AG20443 (cell line): ENCODE measurements at regions not wholly inside any gene's neighbourhood (a gene's known extent, or its start where the extent isn't known, plus 50 kb on each side); places are given as distances from the start of the nearest gene placed in this dataset.

Experiments
- DNase-seq: peaks from one replicate; pipeline ENCODE4 v3.0.0; 2012; ENCODE audit warnings: low spot score, mixed read lengths

DNA sequence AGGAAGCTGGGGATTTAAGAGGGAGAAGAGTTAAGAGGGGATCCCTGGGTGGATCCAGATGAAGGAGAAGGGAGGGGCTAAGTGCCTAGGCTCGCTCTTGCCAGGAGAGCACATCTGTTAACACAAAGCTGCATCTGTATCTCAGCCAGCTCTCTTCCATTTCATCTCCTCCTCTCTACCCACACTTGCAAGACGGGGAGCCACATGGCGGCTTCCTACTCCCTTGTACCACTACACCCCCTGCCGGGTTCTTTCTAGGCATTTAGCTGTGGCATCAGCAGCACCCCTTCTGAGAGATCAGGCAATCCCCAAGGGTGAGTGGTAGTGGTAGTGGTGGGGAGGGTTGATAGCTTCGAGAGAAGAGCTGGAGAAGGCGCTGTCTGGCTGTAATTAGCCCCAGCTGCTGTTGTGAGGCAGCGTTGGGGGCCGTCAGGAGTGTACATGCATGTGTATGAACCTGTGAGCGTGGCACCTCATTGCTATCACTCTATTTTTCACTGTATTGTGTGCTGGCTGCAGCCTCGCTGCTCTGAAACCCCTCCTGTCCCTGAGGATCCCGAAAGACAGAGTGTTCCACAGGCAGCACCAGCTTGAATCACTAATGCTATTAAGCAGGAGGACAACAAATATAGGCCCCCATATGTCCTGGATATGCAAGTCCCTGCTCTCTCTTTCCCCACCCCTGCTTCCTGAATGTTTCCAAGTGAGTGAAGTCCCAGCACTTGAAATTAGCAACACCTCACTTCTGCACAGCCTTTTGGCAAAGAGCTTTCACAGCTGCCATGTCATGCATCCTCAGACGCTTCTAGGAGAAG lies 73.7 kb downstream of the RTL9 start:
- no peak for DNase-seq

DNA sequence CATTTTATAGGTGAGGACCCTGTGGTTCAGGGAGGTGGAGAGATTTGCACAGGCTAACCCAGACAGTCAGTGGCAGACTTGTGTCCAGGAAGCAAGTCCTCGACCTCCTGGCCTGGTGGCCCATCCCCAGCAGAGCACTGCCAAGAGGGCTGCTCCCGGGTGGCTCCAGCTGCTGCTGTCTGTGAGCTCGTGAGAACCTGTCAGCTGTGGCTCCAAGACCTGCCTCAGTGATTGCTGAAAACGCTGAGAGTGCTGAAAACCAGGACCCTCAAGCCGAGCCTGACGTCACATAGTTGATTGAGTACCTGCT lies 74.2 kb downstream of the RTL9 start:
- no peak for DNase-seq

DNA sequence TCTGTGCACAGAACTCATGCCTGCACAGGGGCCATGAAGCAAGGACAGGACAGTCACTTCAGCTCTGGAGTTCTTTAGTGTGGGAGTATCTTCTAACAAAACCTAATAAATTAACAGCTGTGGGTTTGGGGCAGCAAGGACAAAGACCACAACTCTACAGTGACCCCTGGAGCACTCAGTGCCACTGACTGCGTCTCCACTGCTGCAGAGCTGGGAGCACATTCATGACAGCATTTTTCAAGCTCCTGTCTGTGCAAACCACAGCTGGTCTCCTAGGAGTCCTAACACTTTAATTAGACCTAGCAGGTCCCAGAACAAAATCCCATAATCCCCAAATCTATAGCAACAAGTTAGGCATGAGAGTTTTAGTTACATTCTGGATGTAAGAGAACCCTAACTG lies 76.5 kb downstream of the RTL9 start:
- DNase-seq, result no peak

DNA sequence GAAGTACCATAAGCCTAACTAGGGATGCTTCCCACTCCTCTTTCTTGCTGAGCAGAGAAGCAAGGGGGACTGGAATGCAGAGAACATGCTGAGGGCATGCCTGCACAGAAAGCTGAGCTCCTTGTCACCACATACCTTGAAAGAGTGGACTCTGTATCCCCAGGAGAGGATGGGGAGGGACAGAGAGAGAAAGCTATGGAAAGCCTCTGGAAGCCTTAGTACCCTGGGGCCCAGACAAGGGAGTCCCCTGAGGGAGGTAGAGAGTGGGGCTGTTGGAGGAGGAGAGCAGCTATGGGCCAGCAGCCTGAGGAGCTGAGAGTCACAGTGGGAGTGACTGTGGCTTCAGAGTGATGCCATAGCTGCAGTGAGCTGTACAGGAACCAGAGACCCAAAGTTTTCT lies 77.9 kb downstream of the RTL9 start:
- no peak for DNase-seq

DNA sequence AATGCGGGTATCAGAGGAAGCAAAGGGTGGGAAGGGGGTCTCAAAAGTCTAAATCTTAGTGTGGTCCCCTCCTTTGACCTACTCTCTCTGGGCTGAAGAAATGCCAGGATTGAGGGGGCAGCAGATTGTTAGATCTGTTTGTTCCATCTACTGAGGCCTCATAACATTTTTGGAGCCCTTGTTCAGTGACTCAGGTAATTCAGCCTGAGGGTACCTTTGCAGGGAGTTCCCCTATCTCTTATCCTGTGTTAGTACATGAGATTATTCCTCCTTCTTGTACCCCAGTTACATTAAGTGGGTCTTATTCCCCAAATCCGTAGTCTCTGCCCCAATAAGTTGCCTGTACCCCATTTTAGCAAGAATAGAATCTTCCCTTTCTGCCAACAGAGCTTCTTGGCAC lies 79.0 kb downstream of the RTL9 start:
- DNase-seq, result no peak

DNA sequence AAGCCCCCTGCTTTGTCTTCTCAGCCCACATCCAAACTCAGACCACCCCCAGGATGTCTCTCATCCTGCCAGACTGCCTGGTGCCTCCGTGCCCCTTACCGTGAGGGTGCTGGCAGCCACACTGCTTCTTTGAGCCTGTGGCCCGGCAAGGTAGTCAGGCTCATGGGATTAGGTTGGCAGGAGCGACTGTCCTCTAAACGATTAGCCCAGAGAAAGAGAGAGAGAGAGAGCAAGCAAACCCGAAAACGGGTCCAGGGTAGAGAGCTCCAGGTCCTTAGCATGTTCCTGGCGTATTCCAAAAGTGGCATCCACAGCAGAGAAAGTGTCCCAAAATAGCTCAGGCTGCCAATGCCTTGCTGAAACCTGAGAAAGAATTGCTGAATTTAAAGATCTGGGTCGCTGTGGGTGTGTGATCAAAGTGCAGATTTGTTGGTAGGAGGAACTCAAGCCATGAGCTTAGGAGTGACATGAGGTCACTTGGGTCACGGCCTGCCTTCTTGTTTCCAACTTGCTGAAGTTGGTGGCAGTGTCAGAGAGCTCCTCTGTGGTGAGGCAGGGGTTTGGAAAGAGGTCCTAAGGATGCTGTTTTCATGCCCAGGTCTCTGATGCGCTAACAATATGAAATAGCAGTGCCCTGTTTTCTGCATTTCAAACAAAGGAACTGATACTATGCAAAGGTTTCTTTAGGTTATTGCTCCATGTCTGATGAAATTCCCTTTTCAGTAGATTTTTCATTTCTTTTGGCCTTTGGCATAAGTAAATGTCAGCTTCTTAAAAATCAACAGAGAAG lies 81.6 kb downstream of the RTL9 start:
- DNase-seq, result no peak

DNA sequence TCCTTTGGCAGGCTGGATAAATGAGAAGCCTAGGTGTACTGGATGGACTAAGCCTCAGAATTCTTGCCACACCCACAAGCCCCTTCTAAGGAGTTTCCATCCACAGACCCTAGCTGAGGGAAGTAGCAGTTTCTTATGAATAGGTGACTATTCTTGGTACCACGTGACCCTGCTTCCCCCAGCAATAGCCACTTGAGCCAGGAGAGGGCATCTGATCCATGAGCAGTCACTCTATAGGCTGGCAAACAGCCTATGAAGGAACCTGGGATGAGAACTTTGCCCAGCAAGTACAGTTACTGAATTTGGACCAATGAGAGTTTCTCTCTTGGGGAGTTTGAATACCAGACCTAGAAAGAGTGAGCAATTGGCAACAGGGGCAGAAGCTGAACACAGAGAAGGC lies 84.0 kb downstream of the RTL9 start:
- DNase-seq, result peak; percentile 19

DNA sequence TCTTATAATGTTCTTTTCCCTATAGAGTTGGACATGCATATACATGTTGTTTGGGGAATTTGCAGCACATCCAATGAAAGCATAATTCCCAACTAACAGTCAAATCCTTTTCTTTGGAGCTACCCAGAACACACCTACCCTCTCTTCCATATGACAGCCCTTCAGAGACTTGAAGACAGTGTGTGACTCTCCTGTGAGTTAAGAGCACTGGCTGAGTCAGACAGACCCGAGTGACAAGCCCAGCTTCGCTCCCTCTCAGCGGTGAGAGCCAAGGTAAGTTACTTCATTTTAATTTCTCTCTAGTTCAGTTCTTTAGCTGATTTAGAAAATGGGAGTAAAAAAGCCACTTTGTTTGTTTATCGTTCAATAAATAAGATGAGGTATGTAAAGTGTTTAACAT lies 86.3 kb downstream of the RTL9 start:
- no peak for DNase-seq

DNA sequence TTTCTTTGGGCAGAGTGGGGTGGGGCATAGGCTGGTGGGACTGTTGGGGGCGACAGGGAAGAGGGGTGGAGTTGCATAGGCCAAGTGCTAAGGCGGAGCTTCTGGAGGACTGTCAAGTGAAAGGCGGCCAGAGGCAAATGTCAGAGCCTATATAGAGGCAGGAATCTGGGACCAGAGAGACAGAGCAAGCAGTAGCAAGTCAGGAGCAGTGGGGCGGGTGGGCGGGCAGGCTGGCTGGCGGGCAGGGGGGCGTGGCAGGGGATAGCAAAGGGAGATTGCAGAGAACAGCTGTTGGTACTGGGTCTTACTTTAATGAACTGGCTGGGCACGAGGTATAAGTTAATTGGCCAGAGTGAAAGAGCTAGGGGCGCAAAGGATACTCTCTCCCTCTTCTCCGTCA lies 89.8 kb downstream of the RTL9 start:
- DNase-seq, result no peak

DNA sequence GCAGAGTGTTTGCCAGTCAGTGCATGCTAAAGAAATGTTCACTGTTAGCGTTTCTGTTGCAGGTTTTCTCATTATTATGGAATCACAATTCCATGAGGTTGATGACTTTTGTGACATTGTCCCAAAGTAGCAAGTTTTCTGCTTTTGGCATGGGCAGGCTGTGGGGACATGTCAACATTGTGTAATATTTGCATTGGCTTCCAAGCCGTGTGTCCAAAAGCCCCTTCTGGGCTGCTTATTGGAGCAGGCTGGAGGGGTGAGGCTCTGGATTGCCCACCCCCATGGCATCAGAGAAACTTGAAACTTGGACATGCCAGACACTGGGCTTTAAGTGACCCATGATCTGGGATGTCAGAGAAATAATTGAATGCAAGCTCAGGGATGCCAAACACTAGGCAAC lies 90.7 kb downstream of the RTL9 start:
- DNase-seq, result no peak

DNA sequence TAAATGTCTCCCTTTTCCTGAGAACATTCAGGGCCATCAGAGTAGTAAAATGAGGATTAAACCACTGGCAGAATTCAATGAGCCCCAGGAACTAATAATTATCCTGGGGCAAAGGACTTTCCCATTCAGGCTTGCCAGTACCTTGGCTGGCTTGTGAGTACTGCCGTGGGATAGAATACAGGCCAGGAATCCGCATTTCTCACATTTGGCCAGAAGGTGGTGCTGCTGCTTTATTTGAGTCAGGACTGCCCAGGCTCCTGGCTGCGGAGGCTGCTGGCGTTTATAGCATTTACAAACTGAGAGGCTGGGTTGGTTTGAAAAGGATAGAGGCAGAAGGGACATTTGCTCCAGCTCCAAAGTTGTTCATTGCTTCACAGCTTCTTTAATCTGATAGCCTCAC lies 91.4 kb downstream of the RTL9 start:
- DNase-seq, result peak; percentile 74

DNA sequence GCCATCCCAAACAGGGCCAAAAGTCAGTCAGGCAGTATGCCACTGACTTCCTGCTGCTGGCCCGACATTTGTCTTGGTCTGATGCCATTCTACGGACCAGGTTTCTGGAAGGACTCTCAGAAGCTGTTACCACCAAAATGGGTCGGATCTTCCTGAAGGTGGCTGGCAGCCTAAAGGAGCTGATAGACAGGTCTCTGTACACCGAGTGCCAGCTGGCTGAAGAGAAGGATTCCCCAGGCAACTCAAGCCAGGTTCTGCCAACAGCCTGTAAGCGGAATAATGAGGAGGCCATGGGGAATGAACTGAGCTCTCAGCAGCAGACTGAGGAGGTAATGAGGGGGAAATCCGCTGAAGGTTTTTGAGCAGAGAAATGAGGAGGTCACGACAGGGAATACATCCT lies 95.7 kb downstream of the RTL9 start:
- no peak for DNase-seq

DNA sequence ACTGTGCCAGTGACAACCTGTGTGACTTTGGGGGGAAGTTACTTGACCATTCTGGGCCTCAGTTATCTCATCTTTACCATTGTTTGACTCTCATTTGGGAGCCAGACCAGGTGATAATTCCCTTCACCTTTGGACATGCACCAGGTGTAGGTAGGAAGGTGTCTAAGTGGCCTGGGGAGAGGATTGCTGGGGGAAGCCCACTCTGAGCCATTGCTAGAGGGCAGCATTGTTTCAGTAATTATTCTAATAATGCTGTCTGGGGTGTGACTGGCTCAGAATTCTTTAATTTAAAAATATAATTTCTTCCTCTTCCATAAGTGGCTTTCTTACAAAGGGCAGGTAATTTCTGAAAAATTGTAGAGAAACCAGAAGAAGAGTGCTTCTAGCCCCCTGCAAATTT lies 104.3 kb downstream of the RTL9 start:
- DNase-seq, result peak; percentile 17

DNA sequence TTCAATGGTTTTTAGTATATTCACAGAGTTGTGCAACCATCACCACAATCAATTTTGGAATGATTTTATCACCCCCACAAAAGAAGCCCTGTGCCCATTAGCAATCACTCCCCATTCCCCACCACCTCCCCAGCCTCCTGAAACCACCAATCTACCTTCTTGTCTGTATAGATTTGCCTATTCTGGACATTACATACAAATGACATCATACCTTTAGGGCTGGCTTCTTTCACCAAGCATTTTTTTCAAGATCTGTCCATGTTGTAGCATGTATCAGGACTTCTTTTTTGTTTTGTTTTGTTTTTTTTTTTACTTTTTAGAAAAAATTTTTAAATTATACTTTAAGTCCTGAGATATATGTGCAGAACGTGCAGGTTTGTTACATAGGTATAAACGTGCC lies 108.1 kb downstream of the RTL9 start:
- no peak for DNase-seq

DNA sequence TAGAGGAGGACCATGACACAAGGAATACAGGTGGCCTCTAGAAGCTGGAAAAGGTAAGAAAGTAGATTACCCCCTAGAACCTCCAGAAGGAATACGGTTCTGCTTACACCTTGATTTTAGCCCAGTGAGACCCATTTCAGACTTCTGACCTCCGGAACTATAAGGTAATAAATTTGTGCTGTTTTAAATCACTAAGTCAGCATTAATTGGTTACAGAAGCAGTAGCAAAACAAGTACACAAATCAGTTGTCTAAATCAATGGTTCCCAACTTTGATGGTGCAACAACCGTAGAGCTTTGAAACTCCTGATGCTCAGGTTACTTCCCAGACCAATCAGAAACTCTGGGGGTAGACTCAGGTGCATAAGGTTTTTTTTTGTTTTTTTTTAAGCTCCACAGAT lies 113.6 kb downstream of the RTL9 start:
- no peak for DNase-seq

DNA sequence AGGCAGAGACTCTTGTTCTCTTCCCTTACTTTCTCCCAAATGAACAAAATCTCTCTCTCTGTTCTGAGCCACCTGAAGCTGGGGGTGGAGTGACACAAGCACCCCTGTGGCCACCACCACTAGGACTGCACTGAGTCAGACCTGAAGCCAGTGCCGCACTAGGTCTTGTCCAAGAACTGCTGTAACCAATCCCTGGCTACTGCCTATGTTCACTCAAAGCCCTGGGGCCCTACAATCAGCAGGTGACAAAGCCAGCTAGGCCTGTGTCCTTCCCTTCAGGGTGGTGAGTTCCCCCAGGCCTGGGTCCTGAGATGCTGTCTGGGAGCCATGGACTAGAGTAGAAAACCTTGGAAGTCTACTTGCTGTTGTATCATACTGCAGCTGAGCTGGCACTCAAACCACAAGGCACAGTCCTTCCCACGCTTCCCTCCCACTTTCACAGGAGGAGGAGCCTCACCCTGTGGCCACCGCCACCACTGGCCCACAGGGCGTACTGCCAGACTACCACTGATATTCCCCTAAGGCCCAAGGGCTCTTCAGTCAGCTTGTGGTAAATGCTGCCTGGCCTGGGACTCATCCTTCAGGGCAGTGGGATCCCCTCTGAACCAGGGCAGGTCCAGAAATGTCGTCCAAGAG lies 119.1 kb downstream of the RTL9 start:
- DNase-seq, result no peak

DNA sequence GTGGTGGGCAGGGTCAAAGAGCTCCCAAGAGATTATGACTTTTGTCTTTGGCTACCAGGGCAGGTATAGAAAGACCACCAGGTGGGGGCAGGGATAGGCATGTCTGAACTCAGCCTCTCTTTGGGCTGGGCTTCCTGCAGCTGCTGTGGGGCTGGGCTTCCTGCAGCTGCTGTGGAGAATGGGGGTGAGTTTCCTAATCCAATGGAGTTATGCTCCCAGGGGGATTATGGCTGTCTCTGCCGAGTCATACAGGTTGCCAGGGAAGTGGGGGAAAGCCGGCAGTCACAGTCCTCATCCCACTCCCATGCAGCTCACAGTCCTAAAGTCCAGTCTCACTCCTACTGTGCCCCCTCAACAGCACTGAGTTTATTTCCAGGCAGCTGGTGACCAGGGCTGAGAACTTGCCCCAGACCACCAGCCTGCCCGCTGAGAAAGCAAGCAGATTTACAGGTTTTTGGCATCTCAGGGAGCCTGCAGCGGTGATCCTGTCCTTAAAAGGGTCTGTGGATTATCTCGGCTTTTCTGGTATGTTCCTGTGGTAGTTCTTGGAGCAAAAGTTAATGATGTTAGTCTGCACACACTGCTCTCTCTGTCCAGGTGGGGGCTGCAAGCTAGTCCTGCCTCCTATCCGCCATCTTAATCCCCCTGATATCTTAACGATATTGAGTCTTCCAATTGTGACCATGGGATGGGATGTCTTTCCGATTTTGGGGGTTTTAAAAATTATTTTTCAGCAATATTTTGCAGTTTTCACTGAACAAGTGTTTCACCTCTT lies 133.4 kb downstream of the RTL9 start:
- DNase-seq, result no peak

DNA sequence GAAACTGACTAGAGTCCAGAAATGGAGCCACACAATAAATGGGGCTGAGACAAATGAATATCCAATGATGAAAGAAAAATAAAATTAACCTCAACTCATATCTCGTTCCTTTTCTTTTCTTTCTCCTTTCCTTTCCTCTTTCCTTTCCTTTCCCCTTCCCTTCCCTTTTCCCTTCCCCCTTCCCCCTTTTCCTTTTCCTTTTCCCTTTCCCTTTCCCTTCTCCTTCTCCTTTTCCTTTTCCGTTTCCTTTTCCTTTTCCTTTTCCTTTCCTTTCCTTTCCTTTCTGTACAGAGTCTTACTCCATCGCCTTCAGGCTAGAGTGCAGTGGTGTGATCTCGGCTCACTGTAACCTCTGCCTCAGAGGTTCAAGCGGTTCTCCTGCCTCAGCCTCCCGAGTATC lies 146.3 kb downstream of the RTL9 start:
- DNase-seq, result no peak

DNA sequence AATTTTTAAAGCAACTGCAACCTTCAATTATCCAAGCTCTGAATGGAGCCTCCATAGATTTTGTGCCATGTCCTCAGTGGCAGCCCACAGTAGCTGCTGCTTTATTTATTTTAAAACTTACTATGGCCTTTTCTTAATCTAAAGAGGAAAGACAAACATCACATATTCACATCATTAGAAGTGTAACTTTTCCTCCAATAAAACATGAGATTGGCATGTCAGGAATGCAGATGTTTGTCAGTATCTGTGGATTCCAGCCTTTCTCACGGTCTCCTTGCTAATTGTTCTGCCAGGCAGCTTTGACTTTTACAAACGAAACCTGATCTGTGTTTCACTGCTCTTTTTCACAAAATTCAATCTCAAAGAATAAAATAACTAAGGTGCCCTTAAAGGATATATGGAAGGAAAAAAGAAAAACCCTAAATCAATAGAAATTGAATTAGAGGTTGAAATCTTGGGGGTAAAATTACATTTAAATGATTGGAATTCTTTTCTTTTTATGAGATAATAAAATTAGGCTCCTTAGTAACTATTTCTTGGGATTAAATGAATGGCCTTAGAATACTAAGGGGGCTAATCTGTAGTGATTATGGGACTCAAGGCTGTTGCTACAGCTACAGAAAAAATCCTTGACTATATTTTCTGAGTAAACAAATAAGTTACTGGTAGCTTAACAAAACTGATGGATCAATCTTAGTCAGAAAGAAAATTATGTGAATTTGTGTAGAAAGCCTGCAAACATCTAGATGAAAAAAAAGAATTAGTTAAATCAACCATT lies 151.3 kb downstream of the RTL9 start:
- peak; percentile 8 for DNase-seq

DNA sequence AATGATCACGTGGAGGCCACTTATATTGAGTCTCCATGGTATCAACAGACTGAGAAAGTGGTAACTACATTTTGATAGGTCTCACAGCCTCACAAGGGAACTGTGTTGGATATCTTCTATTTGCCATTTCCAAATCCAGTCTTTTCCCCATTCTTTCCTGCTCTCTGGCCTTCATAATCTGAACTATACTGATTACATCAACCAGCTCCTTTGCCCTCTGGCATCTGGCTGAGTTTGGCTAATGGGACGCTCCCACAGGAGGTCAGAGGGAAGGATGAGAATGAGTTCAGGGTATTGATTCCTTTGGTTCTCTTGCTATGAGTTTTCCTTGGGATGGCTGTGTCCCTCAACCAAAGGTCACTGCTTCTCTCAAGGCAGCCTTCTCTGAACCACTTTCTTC lies 152.6 kb downstream of the RTL9 start:
- DNase-seq, result no peak

DNA sequence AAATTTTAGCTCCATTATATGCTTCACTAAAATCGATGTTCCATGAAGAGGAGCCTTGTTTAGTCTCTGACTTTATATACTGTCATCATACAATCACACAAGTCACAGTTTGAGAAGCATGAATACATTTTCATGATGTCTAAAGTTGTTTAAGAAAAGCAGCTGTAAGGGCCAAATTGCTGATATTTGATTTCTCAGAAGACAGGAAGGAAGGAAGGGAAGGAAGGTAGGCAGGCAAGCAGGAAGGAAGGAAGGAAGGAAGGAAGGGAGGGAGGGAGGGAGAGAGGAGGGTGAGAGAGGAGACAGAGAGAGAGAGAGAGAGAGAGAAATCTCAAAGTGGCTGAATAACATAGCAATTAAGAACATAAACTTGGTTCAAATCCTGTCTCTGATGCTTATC lies 153.7 kb downstream of the RTL9 start:
- DNase-seq, result no peak

DNA sequence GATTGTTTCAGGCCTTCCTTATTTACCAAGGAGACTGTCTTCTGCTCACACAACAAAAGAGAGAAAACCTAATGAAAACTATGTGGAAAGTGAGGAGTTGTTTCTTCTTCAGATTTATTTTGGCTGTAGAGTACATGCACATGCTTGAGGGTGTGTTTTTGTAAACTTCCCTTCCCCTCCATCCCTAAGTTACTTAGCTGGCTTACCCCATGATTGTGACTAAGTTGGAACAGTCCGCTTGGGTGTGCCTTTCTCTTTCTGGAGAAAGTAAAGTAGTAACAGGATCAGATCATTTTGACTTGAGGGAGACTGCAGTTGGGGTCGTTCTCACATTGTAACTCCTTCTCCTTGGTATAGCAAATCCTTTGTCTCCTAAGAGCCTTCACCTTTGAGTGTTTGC lies 155.9 kb downstream of the RTL9 start:
- no peak for DNase-seq
